Natural killer cell treated with Interleukin-12 subunit alpha and Interleukin-12 subunit beta and Interleukin-15 and Interleukin-18, amount 100 ng/mL, for 72 hours (primary cell): ENCODE measurements at regions not wholly inside any gene's neighbourhood (a gene's known extent, or its start where the extent isn't known, plus 50 kb on each side); places are given as distances from the start of the nearest gene placed in this dataset.
"Not testable (repeated sequence)": the region's sequence is repeated elsewhere in the genome, so short reads cannot be mapped to it uniquely, and the experiment has no call there.

Source experiments
- ATAC-seq, 2 donors: fragments of 150-1000 bp; cut with Tn5 transposase in 1 of 2; sonication (Bioruptor Pico), chemical (Tn5 transposase) in 1 of 2; 2 replicates each; pipeline ENCODE4 v1.10.0; 2021
- DNase-seq: peaks from one replicate; pipeline ENCODE4 v3.0.0; 2022; ENCODE audit warnings: low spot score
- H3K27ac Mint-ChIP-seq, 2 donors: 1 replicate in 1 of 2; 2 replicates in 1 of 2; pipeline ENCODE4 v1.8.0; 2022; ENCODE audit warnings: mixed read lengths in 2 of 2, mild to moderate bottlenecking in 1 of 2, moderate library complexity in 1 of 2
- H3K27me3 Mint-ChIP-seq, 2 donors: 1 replicate in 1 of 2; 2 replicates in 1 of 2; pipeline ENCODE4 v1.8.0; 2022; ENCODE audit warnings: mixed read lengths in 2 of 2
- H3K36me3 Mint-ChIP-seq: one replicate; pipeline ENCODE4 v1.8.0; 2022; ENCODE audit warnings: mixed read lengths
- H3K4me1 Mint-ChIP-seq, 2 donors: 1 replicate in 1 of 2; 2 replicates in 1 of 2; pipeline ENCODE4 v1.8.0; 2022; ENCODE audit warnings: low read depth in 2 of 2, mixed read lengths in 2 of 2, mild to moderate bottlenecking in 1 of 2
- H3K4me3 Mint-ChIP-seq: one replicate; pipeline ENCODE4 v1.8.0; 2022; ENCODE audit warnings: mixed read lengths
- H3K9me3 Mint-ChIP-seq: 2 replicates; pipeline ENCODE4 v1.8.0; 2022; ENCODE audit warnings: mixed read lengths

- H3K4me3 Mint-ChIP-seq, H3K27ac Mint-ChIP-seq, H3K9me3 Mint-ChIP-seq, DNase-seq, H3K36me3 Mint-ChIP-seq, H3K4me1 Mint-ChIP-seq, ATAC-seq, H3K27me3 Mint-ChIP-seq: not testable (repeated sequence)
Measured at GRCh38 chr10:38321393-38321792, 227.3 kb downstream of the ZNF37A start.

DNA sequence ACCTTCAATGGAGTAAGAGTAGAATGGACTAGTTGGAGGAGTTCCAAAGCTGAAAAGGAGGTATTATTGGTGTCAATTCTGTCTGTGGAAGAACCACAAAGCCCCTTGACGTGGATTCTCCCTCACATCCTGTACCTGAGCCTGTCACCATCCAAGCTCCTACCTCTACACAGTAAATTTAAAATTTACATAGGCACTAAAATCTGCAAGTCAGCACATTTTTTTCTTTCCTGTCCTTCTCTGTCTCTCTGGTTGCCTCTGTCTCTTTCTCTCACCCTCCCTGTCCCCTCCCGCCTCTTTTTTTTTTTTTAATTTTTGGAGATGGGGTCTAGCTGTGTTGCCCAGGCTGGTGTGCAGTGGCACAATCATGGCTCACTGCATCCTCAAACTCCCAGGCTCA is 236.2 kb downstream of the ZNF37A start:
- not testable (repeated sequence) for H3K27me3 Mint-ChIP-seq, H3K4me3 Mint-ChIP-seq, H3K9me3 Mint-ChIP-seq, ATAC-seq, H3K36me3 Mint-ChIP-seq, H3K27ac Mint-ChIP-seq, DNase-seq, H3K4me1 Mint-ChIP-seq

GRCh38 chr10:38331106-38331505 is 237.0 kb downstream of the ZNF37A start:
- not testable (repeated sequence) for H3K4me3 Mint-ChIP-seq, DNase-seq, H3K36me3 Mint-ChIP-seq, ATAC-seq, H3K4me1 Mint-ChIP-seq, H3K27me3 Mint-ChIP-seq, H3K27ac Mint-ChIP-seq, H3K9me3 Mint-ChIP-seq

DNA sequence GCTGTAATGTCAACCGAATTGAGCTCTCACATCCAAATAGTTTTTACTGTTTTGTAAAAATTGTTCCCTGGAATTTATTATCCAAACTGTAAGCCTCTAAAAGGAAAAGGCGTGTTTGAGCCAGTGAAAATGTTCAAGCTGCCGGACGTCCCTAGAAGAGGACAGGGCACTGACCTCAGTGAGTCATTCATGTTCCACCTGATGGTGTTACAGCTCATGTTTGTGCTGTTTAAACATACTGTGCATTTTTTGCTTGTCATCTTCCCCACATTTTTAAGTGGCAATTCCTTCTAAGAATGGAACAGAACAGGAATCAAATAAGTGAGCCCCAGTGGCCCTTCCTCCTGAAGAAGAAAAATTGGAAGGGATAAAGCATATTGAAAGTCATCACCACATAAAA is 239.6 kb downstream of the ZNF37A start:
- H3K9me3 Mint-ChIP-seq, H3K4me3 Mint-ChIP-seq, H3K27ac Mint-ChIP-seq, ATAC-seq, H3K27me3 Mint-ChIP-seq, H3K36me3 Mint-ChIP-seq, DNase-seq, H3K4me1 Mint-ChIP-seq: not testable (repeated sequence)

GRCh38 chr10:38350645-38351044 is 256.5 kb downstream of the ZNF37A start:
- H3K27ac Mint-ChIP-seq, DNase-seq, H3K36me3 Mint-ChIP-seq, H3K4me1 Mint-ChIP-seq, H3K4me3 Mint-ChIP-seq, ATAC-seq, H3K9me3 Mint-ChIP-seq: not testable (repeated sequence)
- H3K27me3 Mint-ChIP-seq = peaks cover 24 to 31% of the 10 kb centered on the region in 2 donors

DNA sequence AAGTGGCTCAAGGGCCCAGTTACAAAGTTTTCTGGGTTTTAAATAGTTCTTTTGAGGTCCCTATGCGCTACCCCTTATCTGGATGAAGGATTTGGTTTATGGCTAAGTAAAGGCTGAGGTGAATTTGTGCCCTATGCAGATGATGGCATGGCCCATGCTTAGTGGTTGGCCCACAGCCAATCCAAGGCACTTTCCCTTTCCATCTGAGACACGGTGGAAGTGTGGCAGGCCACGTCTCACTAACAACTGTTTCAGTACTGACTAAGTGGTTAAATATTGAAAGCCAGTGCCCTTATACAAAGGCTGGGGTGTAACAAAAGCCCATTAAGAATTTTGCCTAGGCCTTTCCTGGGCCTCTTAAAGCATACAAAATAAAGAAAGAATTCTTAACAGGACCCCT is 260.3 kb downstream of the ZNF37A start:
- ATAC-seq, H3K27me3 Mint-ChIP-seq, DNase-seq, H3K4me1 Mint-ChIP-seq, H3K4me3 Mint-ChIP-seq, H3K9me3 Mint-ChIP-seq, H3K27ac Mint-ChIP-seq, H3K36me3 Mint-ChIP-seq: not testable (repeated sequence)

DNA sequence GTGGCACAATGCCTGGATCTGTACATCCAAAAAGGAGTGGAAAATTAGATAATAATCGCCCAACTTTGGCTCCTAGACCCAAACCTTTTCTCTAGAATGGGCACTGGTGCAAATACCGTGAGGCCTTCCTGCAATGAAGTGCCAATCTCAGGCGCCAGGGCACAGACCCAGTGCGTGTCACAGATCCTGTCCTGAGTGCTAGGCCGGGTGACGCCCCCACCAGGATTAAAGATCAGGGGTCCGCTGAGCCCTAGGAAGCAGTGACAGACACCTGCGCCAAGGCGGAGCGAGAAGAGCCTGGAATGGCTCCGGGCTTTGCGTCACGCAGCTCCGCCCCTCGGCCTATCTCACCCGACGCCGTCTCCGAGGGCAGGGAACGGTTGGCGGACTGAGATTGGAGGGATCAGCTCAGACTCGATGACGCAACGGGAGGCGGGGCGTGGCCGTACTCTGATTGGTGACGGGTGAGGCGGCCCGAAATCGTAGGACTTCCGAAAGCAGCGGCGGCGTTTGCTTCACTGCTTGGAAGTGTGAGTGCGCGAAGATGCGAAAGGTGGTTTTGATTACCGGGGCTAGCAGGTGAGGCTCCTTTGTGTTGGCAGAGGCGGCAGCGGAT is 261.9 kb downstream of the ZNF37A start:
- H3K27me3 Mint-ChIP-seq, H3K36me3 Mint-ChIP-seq, H3K9me3 Mint-ChIP-seq, H3K4me1 Mint-ChIP-seq: not testable (repeated sequence)
- peak overlapping the region; percentile 76 to 93 for H3K27ac Mint-ChIP-seq
- DNase-seq (peak; percentile 84), ATAC-seq (peak; percentile 100)
- peak overlapping the region; percentile 82 for H3K4me3 Mint-ChIP-seq

- not testable (repeated sequence) for DNase-seq
- peak overlapping the region; percentile 76 to 93 for H3K27ac Mint-ChIP-seq
Measured at GRCh38 chr10:38356527-38356926, 262.4 kb downstream of the ZNF37A start.

GRCh38 chr10:38362514-38362913 is 268.4 kb downstream of the ZNF37A start:
- not testable (repeated sequence) for ATAC-seq, H3K36me3 Mint-ChIP-seq, DNase-seq, H3K27me3 Mint-ChIP-seq, H3K9me3 Mint-ChIP-seq, H3K4me3 Mint-ChIP-seq
- H3K4me1 Mint-ChIP-seq = peaks cover 10 to 11% of the 10 kb centered on the region in 2 donors
- H3K27ac Mint-ChIP-seq = peak overlapping the region in 1 of 2 donors; percentile 55

More at GRCh38 chr10:38356527-38356926, 262.4 kb downstream of the ZNF37A start:
- not testable (repeated sequence) for H3K9me3 Mint-ChIP-seq, H3K36me3 Mint-ChIP-seq, H3K4me1 Mint-ChIP-seq, H3K27me3 Mint-ChIP-seq
- peak overlapping the region; percentile 82 for H3K4me3 Mint-ChIP-seq
- peak; percentile 56 to 63 for ATAC-seq

DNA sequence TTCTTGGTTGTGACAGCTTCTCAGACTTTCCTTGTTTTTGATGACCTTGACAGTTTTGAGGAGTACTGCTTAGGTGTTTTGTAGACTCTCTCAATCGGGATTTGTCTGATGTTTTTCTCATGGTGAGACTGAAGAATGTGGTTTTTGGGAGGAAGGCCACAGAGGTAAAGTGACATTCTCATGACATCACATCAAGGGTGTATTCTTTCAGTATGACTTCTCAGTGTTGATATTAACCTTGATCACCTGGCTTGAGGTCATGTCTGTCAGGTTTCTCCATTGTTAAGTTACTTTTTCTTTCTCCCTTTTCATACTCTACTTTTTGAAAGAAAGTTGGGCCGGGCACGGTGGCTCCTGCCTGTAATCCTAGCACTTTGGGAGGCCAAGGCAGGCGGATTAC is 269.9 kb downstream of the ZNF37A start:
- H3K4me1 Mint-ChIP-seq = peaks cover 10 to 11% of the 10 kb centered on the region in 2 donors
- not testable (repeated sequence) for H3K4me3 Mint-ChIP-seq, DNase-seq, H3K36me3 Mint-ChIP-seq, H3K27me3 Mint-ChIP-seq, H3K27ac Mint-ChIP-seq, ATAC-seq, H3K9me3 Mint-ChIP-seq

- H3K27ac Mint-ChIP-seq, ATAC-seq, H3K36me3 Mint-ChIP-seq, H3K27me3 Mint-ChIP-seq, H3K4me3 Mint-ChIP-seq, DNase-seq, H3K9me3 Mint-ChIP-seq: not testable (repeated sequence)
- peaks cover 10 to 11% of the 10 kb centered on the region in 2 donors for H3K4me1 Mint-ChIP-seq
Measured at GRCh38 chr10:38365917-38366316, 271.8 kb downstream of the ZNF37A start.

- not testable (repeated sequence) for H3K9me3 Mint-ChIP-seq, H3K36me3 Mint-ChIP-seq, ATAC-seq, H3K4me1 Mint-ChIP-seq, H3K27me3 Mint-ChIP-seq, DNase-seq, H3K4me3 Mint-ChIP-seq, H3K27ac Mint-ChIP-seq
Measured at GRCh38 chr10:38383800-38384199, 289.7 kb downstream of the ZNF37A start.

GRCh38 chr10:38386869-38387268 is 292.7 kb downstream of the ZNF37A start:
- not testable (repeated sequence) for H3K9me3 Mint-ChIP-seq, H3K4me3 Mint-ChIP-seq, H3K27me3 Mint-ChIP-seq

DNA sequence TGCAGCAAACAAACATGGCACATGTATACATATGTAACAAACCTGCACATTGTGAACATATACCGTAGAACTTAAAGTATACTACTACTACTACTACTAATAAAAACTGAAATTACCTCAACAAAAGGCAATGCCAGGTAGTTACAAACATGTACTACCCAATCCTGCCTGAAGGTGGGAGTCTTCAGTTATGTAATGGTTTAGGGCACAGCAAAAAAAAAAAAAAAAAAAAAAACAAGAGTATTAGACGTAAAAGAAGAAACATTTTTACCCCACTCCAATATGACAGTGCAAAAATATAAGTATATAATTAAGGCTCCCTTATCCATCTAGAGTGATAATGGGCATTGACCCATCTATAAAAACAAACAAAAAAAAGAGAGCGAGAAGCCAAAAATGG is 296.6 kb downstream of the ZNF37A start:
- H3K36me3 Mint-ChIP-seq, DNase-seq, H3K9me3 Mint-ChIP-seq, H3K27me3 Mint-ChIP-seq, H3K4me3 Mint-ChIP-seq, ATAC-seq, H3K27ac Mint-ChIP-seq, H3K4me1 Mint-ChIP-seq: not testable (repeated sequence)

More at GRCh38 chr10:38386869-38387268, 292.7 kb downstream of the ZNF37A start:
- H3K27ac Mint-ChIP-seq, ATAC-seq, H3K36me3 Mint-ChIP-seq, H3K4me1 Mint-ChIP-seq, DNase-seq: not testable (repeated sequence)

- not testable (repeated sequence) for H3K27me3 Mint-ChIP-seq, H3K36me3 Mint-ChIP-seq, ATAC-seq, DNase-seq, H3K9me3 Mint-ChIP-seq, H3K27ac Mint-ChIP-seq, H3K4me1 Mint-ChIP-seq, H3K4me3 Mint-ChIP-seq
Measured at GRCh38 chr10:38395465-38395864, 301.3 kb downstream of the ZNF37A start.
